IPS-18a (cell line): ENCODE measurements at regions not wholly inside any gene's neighbourhood (a gene's known extent, or its start where the extent isn't known, plus 50 kb on each side); places are given as distances from the start of the nearest gene placed in this dataset.

Experiments used
- H3K27ac ChIP-seq: one replicate; pipeline ENCODE4 v1.5.1; 2013; ENCODE audit warnings: low read length
- H3K27me3 ChIP-seq: one replicate; pipeline ENCODE4 v1.6.1; 2013; ENCODE audit warnings: mild to moderate bottlenecking, low read length; ENCODE audit not compliant: control insufficient read depth, insufficient read depth
- H3K36me3 ChIP-seq: one replicate; pipeline ENCODE4 v1.6.1; 2013; ENCODE audit warnings: low read depth, low read length; ENCODE audit not compliant: control insufficient read depth
- H3K4me1 ChIP-seq: one replicate; pipeline ENCODE4 v1.6.1; 2013; ENCODE audit warnings: low read depth, low read length; ENCODE audit not compliant: control insufficient read depth
- H3K4me3 ChIP-seq: one replicate; pipeline ENCODE4 v1.5.1; 2013; ENCODE audit warnings: low read length
- H3K9ac ChIP-seq: one replicate; pipeline ENCODE4 v1.6.1; 2013; ENCODE audit warnings: mild to moderate bottlenecking, low read length, moderate library complexity
- H3K9me3 ChIP-seq: one replicate; pipeline ENCODE4 v1.6.1; 2013; ENCODE audit warnings: low read depth, low read length; ENCODE audit not compliant: control insufficient read depth

DNA sequence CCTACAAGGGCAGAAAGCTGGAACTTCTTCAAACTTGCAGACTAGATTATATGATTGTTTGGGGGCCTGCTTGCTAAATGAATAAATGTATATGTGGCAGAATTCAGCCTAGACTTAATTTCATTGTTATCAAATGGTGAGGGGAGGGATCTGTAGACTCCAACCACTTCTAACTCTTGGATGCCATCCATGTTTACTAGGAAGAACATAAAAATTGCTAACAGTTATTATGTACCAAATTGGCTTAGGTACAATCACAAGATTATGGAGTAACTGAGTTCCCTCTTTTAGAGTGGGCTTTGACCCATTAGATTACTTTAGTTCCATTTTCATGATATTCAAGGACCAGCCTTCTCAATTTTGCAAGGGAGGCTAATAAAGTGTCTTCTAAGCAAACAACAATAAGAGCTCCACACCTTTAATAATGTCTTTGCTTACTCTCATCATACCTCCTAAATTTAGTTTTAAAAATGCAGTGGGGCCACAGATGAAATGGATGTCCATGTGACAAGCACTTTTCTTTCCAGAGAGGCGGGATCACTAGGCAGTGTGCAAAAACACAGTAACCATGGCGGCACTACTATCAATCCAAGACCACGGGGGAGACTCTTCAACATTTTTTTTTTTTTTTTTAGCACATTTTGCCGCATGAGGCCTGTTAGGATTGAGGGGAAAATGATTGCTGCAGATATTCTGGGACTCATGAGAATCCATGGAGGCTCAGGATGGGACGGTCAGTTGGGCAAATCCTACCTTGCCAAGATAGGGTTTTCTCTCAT lies 217.6 kb upstream of the SPRED2 start:
- H3K9me3 ChIP-seq = no peaks in the 10 kb centered on the region
- no peak overlapping the region for H3K27ac ChIP-seq
- no peaks in the 10 kb centered on the region for H3K27me3 ChIP-seq
- no peaks in the 10 kb centered on the region for H3K36me3 ChIP-seq
- no peak overlapping the region for H3K4me3 ChIP-seq
- H3K4me1 ChIP-seq = no peaks in the 10 kb centered on the region
- no peak overlapping the region for H3K9ac ChIP-seq

DNA sequence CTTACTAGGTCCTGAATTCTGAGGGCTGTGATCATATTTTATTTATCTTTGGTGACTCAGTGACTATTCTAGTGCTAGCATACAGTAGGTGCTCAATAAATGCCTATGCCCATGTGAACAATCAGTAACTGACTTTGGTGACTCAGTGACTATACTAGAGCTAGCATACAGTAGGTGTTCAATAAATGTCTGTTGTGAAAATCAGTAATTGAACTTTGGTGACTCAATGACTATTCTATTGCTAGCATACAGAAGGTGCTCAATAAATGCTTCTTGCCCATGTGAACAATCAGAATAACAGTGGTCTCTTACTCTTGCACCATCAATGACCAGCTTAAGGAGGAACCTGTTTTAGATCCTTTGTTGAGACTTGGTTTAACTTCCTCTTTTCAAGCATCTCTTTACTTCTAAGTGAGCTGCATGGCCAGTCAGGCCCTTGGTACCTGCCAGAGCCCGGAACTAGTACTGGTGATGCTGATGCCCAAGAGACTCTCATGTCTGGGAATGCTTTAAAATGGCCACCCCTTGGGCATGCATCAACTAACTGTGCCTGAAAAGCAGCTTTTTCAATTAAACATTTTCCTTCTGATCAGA lies 214.9 kb upstream of the SPRED2 start:
- Histone ChIP-seq H3K9ac (no peak overlapping the region), H3K4me3 (no peak overlapping the region), H3K27ac (no peak overlapping the region), H3K4me1 (no peaks in the 10 kb centered on the region), H3K27me3 (no peaks in the 10 kb centered on the region), H3K36me3 (no peaks in the 10 kb centered on the region), H3K9me3 (no peaks in the 10 kb centered on the region)

DNA sequence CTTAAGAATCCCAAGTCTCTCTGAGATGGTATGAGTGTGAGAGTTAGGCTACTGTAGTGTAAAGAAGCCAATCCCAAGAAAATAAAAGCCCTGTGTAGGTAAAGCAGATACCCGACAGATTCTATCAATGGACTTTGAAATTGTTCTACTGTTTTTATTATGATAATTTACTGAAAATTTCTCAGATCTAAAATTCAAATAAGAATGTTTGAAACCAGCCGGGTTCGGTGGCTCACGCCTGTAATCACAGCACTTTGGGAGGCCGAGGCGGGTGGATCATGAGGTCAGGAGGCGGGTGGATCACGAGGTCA lies 208.3 kb upstream of the SPRED2 start:
- Histone ChIP-seq H3K9me3 (no peaks in the 10 kb centered on the region), H3K4me3 (no peak overlapping the region), H3K36me3 (no peaks in the 10 kb centered on the region), H3K4me1 (no peaks in the 10 kb centered on the region), H3K9ac (no peak overlapping the region), H3K27me3 (peaks cover 7% of the 10 kb centered on the region), H3K27ac (no peak overlapping the region)

DNA sequence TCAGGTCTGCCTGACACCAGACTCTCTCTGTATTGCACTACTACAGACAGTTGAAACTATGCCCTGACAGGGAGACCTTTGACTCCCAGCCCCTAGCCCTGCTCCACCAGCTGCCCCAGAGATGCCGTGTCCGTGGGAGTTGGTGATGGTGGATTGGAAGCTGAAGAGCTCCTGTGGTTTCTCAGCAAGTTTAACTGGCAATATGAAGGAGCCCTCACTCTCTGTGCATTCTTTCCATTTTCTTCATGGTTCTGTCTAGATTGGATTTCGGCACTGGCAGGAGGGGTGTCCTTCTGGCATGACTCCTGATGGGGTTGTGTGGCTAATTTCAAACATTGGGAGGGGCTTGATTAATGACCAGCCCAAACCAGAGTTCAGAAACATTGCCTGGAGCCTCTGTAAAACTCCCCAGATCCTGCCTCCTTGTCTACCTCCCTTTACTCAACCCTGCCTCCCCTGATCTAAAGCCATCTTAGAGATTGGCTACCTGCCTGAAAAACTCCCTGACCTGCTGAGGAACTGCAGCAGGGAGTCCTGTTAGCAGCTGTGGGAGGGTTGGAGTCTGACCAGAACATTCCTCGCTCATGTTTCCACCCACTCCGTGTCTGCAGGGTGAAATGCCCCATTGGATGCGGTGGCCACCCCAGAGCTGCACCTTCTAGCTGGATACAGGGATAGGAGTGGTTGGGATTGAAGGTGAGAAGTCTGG lies 206.9 kb upstream of the SPRED2 start:
- no peak overlapping the region for H3K4me3 ChIP-seq
- H3K36me3 ChIP-seq = no peaks in the 10 kb centered on the region
- peaks cover 12% of the 10 kb centered on the region for H3K4me1 ChIP-seq
- no peaks in the 10 kb centered on the region for H3K9me3 ChIP-seq
- H3K9ac ChIP-seq = no peak overlapping the region
- no peak overlapping the region for H3K27ac ChIP-seq
- peaks cover 20% of the 10 kb centered on the region for H3K27me3 ChIP-seq

DNA sequence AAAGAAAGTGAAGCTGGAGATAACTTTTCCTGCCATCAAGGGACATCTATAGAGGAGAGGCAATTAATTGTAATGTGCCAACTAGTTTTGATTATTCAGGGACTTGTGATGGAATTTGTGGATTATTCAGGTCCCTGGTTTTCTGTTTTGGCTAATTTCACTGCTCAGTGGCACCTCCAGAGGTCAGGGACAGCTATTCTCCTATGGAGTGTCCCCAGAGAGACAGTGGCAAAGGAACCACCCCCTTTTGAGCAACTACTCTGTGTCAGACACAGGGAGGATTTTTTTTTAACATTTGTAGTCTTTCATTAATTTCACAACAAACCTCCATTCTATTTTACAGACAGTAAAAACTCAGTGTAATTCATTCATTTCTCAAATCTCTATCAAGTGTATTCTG lies 206.0 kb upstream of the SPRED2 start:
- H3K36me3 ChIP-seq = no peaks in the 10 kb centered on the region
- H3K27ac ChIP-seq = no peak overlapping the region
- peaks cover 17% of the 10 kb centered on the region for H3K4me1 ChIP-seq
- H3K4me3 ChIP-seq = no peak overlapping the region
- peaks cover 21% of the 10 kb centered on the region for H3K27me3 ChIP-seq
- no peak overlapping the region for H3K9ac ChIP-seq
- no peaks in the 10 kb centered on the region for H3K9me3 ChIP-seq

DNA sequence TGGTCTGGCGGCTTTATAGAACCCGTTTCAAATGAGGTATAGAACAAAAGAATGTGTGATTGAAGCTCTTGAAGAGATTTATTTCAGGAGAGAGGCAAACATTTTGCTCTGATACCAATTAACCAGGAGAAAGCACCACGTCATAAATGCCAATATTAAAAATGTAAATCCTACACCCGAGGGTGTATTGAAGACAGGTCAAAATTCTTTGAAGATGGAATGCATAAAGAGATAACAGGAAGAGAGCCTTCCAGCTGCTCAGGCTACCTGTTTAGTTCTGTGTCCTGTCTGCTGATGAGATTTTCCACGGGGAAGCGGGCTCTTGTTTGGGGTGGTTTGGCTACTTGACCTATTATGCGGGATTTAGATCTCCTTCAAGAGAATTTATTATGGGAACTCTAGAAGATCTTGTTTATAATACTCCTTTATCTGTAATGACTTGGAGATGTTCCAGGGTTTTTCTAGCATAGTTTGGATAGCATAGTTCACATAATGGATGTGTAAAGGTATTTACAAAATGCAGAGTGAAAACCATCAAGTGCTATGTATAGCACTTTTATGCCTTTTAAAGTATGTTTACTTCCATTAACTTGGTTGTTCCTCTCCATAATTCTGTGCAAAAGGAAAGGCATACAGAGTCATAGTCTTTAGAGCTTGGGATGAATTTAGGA lies 204.5 kb upstream of the SPRED2 start:
- Histone ChIP-seq H3K36me3 (no peaks in the 10 kb centered on the region), H3K27me3 (peaks cover 28% of the 10 kb centered on the region), H3K9ac (no peak overlapping the region), H3K4me1 (peaks cover 17% of the 10 kb centered on the region), H3K4me3 (no peak overlapping the region), H3K9me3 (no peaks in the 10 kb centered on the region), H3K27ac (no peak overlapping the region)

DNA sequence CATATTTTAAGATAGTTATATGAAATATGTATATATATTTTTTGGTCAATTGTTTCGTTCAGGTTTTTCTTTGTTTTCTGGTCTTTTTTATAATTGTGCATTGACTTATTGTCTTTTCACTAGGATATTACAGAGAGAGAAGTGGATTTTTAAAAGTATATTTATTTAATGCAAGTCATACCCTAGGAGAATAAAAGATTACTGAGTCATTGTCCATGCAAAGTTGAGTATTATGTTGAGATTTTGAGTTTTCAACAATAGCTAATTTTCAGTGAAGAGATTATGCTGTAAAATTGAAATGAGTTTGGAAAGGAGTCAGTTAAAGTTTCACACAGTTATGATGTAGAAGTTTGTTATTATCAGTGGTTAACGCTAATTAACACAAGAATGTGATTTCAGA lies 203.6 kb upstream of the SPRED2 start:
- Histone ChIP-seq H3K27me3 (peaks cover 28% of the 10 kb centered on the region), H3K9me3 (no peaks in the 10 kb centered on the region), H3K4me1 (peaks cover 17% of the 10 kb centered on the region), H3K4me3 (no peak overlapping the region), H3K36me3 (no peaks in the 10 kb centered on the region), H3K27ac (no peak overlapping the region), H3K9ac (no peak overlapping the region)

DNA sequence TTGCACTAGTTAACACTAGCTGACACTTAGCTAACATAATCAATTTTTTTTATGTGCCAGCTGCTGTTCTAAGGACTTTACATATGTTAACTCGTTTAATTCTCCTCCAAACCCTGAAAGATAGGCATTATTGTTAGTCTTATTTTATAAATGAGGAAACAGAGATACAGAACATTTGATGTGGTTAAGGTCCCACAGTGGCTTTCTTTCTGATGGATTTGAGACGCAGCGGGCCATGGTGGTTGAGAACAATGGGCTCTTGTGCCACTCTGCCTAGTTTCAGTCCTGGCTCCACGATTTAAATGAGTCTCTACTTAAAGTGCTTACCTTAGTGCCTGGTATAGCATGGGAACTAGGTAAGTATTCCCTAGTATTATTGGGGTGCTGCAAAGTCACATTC lies 201.9 kb upstream of the SPRED2 start:
- Histone ChIP-seq H3K4me3 (no peak overlapping the region), H3K4me1 (peaks cover 17% of the 10 kb centered on the region), H3K36me3 (no peaks in the 10 kb centered on the region), H3K9ac (no peak overlapping the region), H3K27me3 (peaks cover 28% of the 10 kb centered on the region), H3K9me3 (no peaks in the 10 kb centered on the region), H3K27ac (no peak overlapping the region)

DNA sequence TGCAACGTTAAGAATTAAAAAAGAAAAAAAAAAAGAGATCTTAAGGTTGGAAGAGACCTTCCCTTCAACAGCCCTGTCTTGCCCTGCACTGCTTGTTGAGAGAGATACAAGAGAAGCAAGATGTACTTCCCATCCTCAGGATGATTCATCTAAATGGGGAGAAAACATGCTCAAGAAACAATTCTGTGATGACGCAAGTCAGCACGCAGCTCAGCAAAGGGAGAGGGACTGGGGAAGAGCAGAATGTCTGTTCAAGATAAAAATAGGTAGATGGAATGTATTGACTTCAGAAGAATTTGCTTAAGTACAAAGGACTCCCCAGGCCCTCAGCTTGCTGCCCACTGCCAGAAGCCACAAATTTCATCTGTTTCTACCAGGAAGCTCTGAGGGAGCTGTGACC lies 198.2 kb upstream of the SPRED2 start:
- no peaks in the 10 kb centered on the region for H3K36me3 ChIP-seq
- no peak overlapping the region for H3K27ac ChIP-seq

DNA sequence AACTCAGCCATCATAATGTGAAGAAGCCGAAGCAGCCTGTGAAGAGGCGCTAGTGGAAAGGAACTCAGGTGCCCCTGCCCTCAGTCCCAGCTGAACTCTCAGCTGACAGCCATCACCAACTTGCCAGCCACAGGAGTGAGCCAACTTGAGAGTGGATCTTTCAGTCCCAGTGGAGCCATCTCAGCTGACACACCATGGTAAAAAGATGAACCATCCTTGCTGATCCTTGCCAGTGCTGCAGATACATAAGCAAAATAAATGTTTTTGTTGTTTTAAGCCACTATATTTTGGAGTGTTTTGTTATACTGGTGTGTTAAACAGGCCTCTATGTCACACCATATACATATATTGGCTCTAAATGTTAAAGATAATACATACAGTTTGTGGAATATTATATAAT lies 195.8 kb upstream of the SPRED2 start:
- Histone ChIP-seq H3K36me3 (no peaks in the 10 kb centered on the region), H3K9me3 (no peaks in the 10 kb centered on the region), H3K9ac (no peak overlapping the region), H3K27me3 (peaks cover 4% of the 10 kb centered on the region), H3K4me1 (no peaks in the 10 kb centered on the region), H3K27ac (no peak overlapping the region), H3K4me3 (no peak overlapping the region)

More for the DNA sequence above, 198.2 kb upstream of the SPRED2 start:
- Histone ChIP-seq H3K4me3 (no peak overlapping the region), H3K9ac (no peak overlapping the region), H3K9me3 (no peaks in the 10 kb centered on the region), H3K27me3 (peaks cover 19% of the 10 kb centered on the region), H3K4me1 (peaks cover 17% of the 10 kb centered on the region)

DNA sequence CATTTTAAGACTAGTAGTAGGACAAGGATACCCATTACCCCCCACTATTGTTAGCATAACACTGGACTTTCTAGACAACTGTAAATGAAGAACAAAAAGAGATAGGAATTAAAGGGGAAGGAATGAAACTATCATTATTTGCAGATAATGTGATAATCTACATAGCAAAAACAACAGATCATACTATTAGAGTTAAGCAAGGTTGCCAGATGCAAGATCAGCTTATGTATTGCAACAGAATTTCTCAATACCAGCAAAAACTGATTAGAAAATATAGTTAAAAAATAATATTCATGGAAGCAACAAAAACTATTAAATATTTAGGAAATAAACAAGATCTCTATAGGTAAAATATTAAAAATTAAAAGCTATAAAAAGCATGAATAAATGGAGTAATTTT lies 194.4 kb upstream of the SPRED2 start:
- no peaks in the 10 kb centered on the region for H3K4me1 ChIP-seq
- no peak overlapping the region for H3K9ac ChIP-seq
- H3K36me3 ChIP-seq = no peaks in the 10 kb centered on the region
- no peak overlapping the region for H3K27ac ChIP-seq
- H3K4me3 ChIP-seq = no peak overlapping the region
- no peaks in the 10 kb centered on the region for H3K27me3 ChIP-seq
- no peaks in the 10 kb centered on the region for H3K9me3 ChIP-seq
